ENCODE measurements at regions not wholly inside any gene's neighbourhood (a gene's known extent, or its start where the extent isn't known, plus 50 kb on each side); places are given as distances from the start of the nearest gene placed in this dataset.

DNA sequence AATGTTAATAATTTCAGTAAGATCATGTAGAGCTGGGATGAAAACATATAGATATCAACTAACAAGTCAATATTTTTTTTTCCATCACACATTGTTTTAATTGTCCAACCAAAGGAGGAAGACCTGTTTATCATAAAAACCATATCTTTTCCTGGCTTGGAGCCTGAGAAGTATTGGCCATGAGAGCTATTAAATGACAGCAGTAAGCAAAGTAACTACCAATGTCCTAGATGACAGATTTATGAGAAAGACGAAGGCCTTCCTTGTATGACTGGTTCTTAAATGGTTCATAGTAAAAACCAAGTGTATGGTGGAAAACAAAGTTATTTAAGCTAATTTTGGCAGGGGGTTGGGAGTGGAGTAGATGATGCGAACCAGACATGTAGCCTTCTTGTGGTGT is 1147.1 kb upstream of the TENM4 start:
- TF ChIP-seq, protein P1, sequence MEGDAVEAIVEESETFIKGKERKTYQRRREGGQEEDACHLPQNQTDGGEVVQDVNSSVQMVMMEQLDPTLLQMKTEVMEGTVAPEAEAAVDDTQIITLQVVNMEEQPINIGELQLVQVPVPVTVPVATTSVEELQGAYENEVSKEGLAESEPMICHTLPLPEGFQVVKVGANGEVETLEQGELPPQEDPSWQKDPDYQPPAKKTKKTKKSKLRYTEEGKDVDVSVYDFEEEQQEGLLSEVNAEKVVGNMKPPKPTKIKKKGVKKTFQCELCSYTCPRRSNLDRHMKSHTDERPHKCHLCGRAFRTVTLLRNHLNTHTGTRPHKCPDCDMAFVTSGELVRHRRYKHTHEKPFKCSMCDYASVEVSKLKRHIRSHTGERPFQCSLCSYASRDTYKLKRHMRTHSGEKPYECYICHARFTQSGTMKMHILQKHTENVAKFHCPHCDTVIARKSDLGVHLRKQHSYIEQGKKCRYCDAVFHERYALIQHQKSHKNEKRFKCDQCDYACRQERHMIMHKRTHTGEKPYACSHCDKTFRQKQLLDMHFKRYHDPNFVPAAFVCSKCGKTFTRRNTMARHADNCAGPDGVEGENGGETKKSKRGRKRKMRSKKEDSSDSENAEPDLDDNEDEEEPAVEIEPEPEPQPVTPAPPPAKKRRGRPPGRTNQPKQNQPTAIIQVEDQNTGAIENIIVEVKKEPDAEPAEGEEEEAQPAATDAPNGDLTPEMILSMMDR (conservative IDR thresholded peaks at IDR 0.05 in 1 of 2, IDR thresholded peaks at IDR 0.05 in 1 of 2; ENCODE audit: extremely low read depth in 1 of 2, insufficient read depth in 1 of 2, low read depth in 1 of 2, low read length in 2 of 2): no peak
- no peak for TF ChIP-seq EZH2 (IDR thresholded peaks at IDR 0.05; ENCODE audit: borderline replicate concordance, low read length)

Data from mammary epithelial cell (primary cell).